ENCODE measurements at regions not wholly inside any gene's neighbourhood (a gene's known extent, or its start where the extent isn't known, plus 50 kb on each side); places are given as distances from the start of the nearest gene placed in this dataset.
"Not testable (repeated sequence)": the region's sequence is repeated elsewhere in the genome, so short reads cannot be mapped to it uniquely, and the experiment has no call there.

GRCh38 chr4:179353786-179354185 is 1911.5 kb upstream of the AGA start:
- DNase-seq = no peak

GRCh38 chr4:179361978-179362486 is 1919.8 kb upstream of the AGA start:
- no peak for DNase-seq

- DNase-seq = not testable (repeated sequence)
Measured at GRCh38 chr4:179365932-179366331, 1923.7 kb upstream of the AGA start.

GRCh38 chr4:179372242-179372641 is 1930.0 kb upstream of the AGA start:
- DNase-seq = no peak

GRCh38 chr4:179372746-179373145 is 1930.5 kb upstream of the AGA start:
- no peak for DNase-seq

GRCh38 chr4:179378847-179379246 is 1936.6 kb upstream of the AGA start:
- DNase-seq = not testable (repeated sequence)

DNA sequence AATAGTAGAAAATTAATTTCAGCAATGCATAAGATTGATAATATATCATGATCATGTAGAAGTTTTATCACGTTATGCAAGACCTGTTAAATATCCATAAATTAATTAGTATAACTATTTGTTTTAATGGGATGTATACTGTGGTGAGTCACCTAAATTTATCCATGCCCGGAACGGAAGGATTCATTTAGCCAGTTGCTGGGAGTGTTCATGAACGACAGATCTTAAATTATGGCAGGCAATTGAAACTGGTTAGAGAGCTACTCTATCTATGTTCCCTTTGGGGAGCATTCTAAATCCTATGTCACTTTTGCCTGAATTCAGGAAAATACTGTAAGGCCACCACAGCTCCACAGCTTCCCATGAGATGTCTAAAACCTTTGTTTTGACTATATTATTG is 1950.5 kb upstream of the AGA start:
- DNase-seq = no peak

- no peak for DNase-seq
Measured at GRCh38 chr4:179398414-179398813, 1956.2 kb upstream of the AGA start.

DNA sequence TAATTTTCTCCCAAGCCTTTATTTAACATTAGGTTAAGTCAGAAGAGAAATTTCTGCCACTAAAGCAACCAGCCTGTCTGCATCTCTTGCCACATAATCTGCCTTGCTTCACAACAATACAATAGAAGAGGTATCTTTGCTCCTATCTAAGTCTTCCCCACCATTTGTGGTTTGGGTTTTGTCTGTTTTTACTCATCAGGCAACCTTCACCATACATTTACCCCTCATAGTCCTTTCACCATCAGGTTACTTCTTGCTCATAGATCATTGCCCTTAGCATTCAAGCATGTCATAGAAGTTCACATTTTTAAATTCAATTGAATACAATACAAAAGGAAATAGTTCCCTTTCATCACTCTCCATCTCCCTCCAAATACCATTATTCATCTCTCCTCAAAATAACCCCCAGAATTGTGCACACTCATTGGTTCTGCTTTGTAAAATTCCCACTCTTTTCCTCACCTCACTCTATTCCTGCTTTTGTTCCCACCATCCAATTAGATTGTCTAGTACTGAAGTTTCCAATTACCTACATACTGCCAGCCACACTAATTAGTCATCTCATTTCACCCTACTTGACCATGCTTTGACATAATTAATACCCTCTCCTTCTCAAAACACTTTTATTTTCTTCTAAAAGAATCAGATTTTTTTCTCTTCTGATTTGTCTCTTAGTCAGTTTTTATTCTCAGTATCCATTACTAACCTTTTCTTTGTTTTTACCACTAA is 1957.0 kb upstream of the AGA start:
- DNase-seq = no peak

GRCh38 chr4:179415037-179415846 is 1973.0 kb upstream of the AGA start:
- no peak for DNase-seq

GRCh38 chr4:179415847-179416223 is 1973.6 kb upstream of the AGA start:
- DNase-seq = no peak

GRCh38 chr4:179417357-179417756 is 1975.1 kb upstream of the AGA start:
- DNase-seq = no peak

GRCh38 chr4:179437962-179438361 is 1995.7 kb upstream of the AGA start:
- DNase-seq = no peak

GRCh38 chr4:179441596-179441995 is 1999.4 kb upstream of the AGA start:
- no peak for DNase-seq

GRCh38 chr4:179447308-179447707 is 2005.1 kb upstream of the AGA start:
- DNase-seq = no peak

DNA sequence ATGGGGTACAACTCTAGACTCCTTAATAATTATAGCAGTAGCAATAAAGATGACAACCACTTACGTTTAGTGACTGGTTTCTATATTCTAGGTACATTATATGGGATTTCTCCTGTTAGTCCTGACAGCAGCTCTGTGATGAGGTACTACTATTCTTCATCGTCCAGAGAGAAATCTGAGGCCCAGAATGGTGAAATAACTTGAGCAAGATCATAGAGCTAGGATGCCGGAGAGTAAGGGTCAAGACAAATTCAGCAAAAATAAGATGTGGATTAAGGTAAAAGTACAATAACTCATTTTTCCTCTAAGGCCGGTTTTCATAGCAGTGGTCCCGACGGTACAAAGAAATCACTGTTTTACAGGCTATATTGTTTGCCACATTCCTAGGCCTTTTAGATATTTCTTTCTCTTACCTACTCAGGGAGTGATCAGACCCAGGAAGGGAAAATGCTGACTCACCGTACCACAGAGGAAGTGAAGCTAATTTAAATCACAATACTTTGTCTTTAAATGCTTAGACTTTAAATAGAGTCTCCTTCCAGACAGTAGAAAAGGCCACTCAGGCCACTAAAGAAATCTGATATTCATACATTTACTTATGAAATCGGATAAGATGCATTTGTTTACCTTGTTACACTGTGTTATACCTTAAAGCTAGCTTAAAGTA is 2023.0 kb upstream of the AGA start:
- no peak for DNase-seq

DNA sequence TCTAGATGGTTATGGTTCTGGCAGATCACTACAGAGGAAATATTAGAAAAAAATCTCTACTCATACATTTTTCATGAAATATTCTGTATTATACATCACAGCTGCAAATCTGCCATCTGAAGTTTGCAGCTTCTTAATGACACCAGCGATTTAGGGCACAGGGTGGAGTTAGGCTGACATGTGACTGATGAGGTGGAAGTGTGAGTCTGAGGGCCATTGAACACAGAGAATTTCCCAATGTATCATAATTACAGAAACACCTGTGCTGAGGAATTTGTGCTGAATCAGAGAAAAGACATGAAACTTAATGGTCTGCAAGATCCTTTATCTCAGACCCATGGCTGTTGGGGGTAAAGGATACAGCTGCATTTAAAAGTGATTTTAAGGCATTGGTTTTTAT is 2025.6 kb upstream of the AGA start:
- no peak for DNase-seq

- no peak for DNase-seq
Measured at GRCh38 chr4:179472164-179472563, 2029.9 kb upstream of the AGA start.

DNA sequence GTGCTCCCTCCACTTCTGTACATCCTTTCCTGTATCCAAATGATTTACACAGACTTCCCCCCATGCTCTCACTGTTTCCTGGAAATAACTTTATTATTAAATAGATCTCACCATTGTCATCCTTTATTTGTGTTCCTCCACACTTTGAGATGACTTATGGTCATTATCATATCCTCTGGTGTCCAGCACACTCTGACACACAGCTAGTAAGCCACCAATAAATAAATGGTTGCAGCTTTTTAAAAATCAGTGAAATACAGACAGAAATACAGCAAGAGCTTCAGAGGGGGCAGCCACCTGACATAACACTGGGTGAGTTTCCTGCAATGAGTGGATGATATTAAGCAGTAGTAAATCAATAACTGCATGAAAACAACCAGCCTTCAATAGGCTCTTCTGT is 2036.4 kb upstream of the AGA start:
- DNase-seq = no peak

DNA sequence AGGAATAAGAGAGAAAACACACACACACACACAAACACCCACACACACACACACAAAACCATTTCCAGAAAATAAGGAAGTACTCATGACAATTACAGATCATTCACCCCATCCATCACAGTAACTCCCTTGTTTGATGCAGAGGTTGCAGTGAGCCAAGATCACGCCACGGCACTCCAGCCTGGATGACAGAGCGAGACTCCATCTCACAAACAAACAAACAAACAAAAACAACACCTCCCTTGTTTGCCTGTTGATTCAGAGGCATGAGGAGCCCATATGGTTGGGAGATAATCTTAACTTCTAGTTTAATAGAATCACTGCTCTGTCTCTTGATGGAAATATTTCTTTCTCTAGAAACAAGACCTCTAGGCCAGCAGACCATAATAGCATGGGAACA is 2043.5 kb upstream of the AGA start:
- DNase-seq = no peak

DNA sequence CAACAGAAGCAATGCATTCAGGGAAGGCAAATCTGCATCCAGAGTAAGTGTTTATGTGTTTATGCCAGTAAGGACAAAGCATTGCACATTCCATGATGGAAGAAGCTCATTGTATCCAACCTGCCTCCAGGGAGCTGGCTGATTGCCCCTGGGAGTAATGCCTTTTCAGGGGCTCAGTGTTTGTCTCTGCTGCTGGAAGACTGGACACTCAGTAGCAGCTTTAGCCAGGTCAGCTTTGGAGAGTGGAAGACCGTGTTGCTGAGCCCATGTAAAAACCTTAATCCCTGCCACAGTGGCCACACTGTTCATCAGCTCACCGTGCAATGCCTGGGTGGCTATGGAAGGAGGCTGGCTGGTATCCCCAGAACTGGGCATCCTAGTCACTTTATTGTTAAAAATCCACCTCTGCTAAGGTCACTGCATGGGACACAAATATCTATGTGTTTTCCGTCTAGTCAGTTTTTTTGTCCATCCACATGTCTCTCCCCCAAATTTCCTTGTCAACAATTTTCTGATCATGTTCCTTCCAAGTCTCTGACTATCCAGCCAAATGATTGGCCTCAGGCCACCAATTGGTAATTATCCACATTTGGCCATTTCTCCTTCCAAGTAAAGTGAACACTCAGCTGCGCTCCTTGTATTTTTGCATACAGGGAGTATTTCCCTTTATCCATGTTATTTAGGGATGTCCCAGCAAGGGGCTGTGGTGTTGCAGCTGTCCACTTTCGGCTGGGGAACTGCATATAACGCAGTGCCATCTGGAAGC is 2044.5 kb upstream of the AGA start:
- DNase-seq = no peak

DNA sequence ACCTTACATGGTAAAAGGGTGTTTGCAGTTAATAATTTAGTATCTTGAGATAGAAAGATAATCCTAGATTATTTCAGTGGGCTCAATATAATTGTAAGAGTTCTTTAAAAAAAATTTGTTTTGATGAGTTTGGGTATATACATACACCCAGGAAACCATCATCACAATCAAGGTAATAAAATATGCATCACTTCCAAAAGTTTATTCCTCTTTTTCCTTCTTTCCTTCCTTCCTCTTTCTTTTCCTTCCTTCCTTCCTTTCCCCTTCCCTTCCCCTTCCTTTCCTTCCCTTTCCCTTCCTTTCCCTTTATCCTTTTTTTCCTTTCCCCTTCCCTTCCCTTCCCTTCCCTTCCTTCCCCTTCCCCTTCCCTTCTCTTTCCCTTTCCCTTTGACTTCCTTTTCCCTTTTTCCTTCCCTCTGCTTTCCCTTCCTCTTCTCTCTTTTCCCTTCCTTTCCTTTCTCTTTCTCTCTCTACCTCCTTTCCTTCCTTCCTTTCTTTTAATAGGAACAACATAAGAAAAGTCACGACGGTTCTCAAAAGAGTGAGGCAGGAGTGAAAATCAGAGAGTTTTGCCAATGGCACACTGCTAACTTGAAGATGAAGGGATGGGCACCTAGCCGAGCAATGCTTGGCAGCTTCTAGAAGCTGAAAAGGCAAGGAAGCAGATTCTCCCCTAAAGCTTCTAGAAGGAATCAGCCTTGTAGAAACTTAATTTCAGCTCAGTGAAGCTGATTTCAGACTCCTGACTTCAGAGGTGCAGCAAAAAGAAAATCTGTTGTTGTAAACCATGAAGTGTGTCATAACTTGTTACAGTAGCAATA is 2050.2 kb upstream of the AGA start:
- DNase-seq = no peak
